Kidney glomerular epithelial cell (primary cell): ENCODE measurements at regions not wholly inside any gene's neighbourhood (a gene's known extent, or its start where the extent isn't known, plus 50 kb on each side); places are given as distances from the start of the nearest gene placed in this dataset.
"Not testable (repeated sequence)": the region's sequence is repeated elsewhere in the genome, so short reads cannot be mapped to it uniquely, and the experiment has no call there.

Experiments used
- DNase-seq: peaks from one replicate; lab custom pipeline; 2025; lab: John Stamatoyannopoulos, UW

GRCh38 chr5:122600924-122601323 is 174.0 kb upstream of the SNX2 start:
- no peak for DNase-seq

GRCh38 chr5:122602700-122603099 is 172.2 kb upstream of the SNX2 start:
- DNase-seq: no peak

DNA sequence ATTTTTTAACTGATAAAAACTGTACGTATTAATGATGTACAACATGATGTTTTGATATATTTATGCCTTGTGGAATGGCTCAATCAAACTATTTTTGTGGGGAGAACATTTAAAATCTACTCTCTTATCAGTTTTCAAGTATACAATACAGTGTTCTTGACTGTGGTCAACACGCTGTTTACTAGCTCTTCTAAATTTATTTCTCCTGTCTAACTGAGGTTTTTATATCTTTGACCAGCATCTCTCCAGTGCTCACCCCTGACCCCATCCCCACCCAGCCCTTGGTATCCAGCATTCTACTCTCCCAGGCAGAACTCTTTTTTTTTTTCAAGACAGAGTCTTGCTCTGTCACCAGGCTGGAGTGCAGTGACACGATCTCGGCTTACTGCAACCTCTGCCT is 169.6 kb upstream of the SNX2 start:
- DNase-seq: no peak

DNA sequence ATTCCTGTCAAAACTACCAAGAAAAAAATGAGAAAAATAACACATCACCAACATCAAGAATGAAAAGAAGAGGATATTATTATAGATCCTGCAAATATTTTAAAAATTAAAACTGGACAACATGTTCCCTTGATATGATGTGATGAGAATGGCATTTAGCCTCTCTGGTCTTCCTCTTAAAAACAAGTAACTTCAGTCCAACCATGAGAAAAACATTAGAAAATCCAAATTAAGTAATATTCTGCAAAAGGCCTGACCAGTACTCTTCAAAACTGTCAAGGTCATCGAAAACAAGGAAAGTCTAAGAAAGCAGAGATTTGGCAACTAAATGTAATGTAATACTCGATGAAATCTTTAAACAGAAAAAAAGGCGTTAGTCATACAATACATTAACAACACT is 167.1 kb upstream of the SNX2 start:
- no peak for DNase-seq

DNA sequence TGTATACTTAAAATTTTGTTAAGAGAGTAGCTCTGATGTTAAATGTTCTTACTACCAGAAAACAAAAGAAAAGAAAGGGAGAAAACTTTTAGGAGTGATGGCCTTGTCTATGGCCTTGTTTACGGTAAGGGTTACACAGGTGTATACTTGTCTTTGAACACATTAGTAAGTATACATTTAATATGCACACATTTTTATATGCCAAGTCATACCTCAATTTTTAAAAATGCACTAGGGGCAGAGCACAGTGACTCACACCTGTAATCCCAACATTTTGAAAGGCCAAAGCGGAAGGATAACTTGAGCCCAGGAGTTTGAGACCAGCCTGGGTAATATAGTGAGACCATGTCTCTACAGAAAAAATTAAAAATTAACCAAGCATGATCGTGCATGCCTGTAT is 166.7 kb upstream of the SNX2 start:
- DNase-seq: no peak

DNA sequence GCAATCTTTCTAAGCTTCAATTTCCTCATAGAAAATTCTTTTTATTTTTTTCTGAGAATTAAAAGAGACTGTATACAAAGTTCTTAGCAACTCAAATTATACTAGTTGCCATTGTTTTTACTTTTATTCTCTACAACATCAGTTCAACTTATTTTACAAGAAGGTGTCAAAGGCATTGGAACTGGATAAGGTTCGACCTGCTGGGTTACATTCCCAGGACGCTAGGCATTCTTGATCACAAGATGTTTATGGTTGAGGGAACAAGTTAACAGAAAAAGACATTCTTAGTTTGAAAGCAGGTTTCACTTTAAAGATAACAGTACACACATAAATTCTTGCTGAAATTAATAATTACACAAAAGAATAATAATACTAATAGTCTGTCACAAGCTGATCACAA is 163.5 kb upstream of the SNX2 start:
- DNase-seq: peak; percentile 53

- DNase-seq: no peak
Observed at GRCh38 chr5:122612901-122613300, 162.0 kb upstream of the SNX2 start.

GRCh38 chr5:122615146-122615545 is 159.7 kb upstream of the SNX2 start:
- DNase-seq: no peak

DNA sequence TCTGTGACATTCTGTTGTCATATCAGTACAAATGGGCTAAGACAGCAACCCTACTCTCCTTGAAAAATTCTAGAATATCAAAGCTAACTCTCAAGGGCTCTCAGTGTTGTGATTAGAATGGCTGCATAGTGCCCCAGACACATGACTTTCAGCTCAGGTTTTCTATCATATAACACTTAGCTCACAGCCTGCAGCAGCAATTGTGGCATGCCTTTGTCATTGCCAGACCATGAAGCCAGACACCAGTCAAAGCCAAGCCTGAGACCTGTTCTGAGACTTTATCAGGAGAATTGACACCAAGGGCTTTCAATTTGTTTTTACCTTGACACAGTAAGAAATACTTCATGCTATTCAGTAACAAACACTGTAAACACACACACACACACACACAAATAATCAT is 159.0 kb upstream of the SNX2 start:
- DNase-seq: no peak

DNA sequence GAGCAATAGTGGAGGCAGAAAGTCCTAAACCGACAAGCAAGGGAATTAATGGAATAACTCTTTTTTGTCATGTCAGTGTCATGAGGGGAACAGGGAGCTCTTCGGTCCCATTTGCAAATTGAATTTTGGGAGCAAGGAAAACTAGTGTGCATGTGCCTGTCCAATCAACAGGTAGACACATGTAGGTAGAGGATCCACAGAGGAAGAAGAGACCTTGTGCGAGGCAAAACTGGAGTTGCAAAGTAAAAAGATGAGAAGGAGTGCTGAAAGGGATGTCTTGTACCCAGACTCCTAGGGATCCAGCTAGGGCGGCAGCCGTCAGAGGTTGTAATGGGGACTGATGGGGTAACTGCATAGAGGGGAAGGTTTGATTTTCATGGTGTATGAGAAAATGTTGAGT is 156.8 kb upstream of the SNX2 start:
- not testable (repeated sequence) for DNase-seq

DNA sequence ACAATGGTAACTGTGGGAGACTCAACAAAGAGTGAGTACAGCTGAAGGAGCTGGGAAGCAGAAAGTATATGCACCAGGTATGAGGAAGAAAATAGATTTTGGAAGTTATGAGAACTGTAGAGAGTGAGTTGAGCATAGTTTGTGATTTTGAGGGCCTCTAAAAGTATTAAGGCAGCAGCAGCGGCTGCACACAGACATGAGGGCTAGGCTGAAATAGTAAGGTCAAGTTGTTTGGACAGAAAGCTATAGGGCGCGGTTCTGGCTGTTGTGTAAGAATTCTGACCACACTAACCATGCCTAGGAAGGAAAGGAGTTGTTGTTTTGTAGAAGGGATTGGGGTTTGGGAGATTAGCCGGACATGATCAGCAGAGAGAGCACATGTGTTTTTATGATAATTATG is 154.1 kb upstream of the SNX2 start:
- not testable (repeated sequence) for DNase-seq

DNA sequence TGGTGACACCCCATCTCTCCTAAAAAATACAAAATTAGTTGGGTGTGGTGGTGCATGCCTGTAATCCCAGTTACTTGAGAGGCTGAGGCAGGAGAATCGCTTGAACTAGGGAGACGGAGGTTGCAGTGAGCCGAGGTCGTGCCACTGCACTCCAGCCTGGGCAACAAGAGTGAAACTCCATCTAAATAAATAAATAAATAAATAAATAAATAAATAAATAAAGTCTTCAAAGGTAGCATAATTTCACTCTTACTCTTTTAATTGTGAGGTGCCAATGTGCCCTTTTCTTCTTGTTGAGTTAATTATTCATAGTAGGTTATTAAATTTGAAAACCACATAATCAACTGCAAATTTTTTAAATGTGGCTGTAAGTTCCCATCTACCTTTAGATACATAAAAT is 146.2 kb upstream of the SNX2 start:
- DNase-seq: not testable (repeated sequence)

DNA sequence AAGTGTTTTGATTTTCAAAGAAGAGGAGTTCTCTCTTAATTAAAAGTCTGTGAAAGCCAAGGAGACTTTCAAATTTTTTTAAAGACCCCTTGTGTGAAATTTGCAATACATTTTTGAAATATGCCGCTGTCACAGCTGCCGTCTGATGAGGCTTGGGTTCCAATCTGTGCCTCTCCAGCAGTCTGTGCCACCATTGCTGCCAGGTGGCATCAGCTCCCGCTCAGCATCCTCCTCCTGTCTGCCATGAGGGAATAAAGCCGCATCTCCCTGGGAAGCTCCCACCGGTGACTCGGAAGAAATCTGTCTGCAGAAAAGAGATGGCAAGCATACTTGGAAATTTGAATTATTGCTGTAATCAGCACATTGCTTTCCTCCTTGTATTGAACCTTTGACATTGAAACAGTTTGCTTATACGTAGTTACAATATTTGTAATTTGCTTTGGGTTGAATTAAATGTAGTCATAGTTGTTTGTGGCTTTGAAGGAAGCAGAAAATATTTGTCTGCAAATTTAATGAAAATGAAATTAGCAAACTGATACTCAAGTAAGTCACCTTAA is 145.7 kb upstream of the SNX2 start:
- DNase-seq: no peak

- no peak for DNase-seq
Observed at GRCh38 chr5:122638581-122638980, 136.3 kb upstream of the SNX2 start.

DNA sequence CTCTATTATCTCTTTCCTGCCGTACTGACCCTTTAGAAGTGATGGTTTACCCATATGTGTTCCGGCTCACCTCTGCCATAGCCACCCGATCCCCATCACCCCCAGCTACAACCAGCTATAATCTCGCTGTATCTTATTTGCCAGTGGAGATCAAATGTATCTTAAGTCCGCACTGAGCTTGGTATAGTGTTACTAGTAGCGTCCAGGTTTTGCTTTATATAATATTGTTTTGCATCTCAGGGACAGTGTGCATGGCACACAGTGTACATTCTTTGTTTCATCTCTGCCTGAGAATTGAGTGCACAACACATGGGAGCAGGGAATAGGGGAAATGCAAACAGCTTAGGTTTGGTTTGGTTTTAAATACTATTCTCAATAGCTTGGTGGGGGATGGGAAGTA is 135.8 kb upstream of the SNX2 start:
- DNase-seq: no peak

DNA sequence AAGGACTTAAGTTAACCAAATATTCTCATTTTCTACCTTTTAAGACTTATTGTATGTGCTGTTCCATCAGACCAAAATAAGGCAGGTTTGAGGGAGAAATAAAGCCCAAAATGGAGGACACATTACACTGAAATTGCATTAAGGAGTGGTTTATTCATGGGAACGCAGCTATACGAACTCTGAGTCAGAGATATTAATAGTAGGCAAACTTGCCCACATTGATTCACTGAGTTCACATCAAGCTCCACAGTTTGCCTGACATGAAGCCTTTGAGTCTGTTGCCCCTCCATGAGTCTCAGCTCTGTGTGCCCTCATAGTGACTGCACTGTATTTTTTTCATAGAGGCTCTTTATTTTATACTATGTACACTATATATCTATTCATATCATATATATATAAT is 135.0 kb upstream of the SNX2 start:
- DNase-seq: no peak

DNA sequence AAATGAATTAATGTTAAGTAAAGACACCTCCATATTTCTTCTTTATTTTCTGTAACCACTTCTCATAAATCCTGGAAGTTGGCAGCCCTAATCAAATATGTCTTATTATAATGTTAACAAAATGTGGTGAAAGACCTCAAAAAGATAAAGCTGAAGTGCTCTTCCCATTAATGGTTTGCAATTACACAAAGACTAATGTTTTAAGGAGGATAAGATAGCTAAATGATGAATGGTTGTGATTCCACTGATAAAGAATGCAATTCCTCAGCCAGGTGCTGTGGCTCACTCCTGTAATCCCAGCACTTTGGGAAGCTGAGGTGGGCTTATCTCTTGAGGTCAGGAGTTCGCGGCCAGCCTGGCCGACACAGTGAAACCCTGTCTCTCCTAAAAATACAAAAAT is 125.8 kb upstream of the SNX2 start:
- DNase-seq: no peak

DNA sequence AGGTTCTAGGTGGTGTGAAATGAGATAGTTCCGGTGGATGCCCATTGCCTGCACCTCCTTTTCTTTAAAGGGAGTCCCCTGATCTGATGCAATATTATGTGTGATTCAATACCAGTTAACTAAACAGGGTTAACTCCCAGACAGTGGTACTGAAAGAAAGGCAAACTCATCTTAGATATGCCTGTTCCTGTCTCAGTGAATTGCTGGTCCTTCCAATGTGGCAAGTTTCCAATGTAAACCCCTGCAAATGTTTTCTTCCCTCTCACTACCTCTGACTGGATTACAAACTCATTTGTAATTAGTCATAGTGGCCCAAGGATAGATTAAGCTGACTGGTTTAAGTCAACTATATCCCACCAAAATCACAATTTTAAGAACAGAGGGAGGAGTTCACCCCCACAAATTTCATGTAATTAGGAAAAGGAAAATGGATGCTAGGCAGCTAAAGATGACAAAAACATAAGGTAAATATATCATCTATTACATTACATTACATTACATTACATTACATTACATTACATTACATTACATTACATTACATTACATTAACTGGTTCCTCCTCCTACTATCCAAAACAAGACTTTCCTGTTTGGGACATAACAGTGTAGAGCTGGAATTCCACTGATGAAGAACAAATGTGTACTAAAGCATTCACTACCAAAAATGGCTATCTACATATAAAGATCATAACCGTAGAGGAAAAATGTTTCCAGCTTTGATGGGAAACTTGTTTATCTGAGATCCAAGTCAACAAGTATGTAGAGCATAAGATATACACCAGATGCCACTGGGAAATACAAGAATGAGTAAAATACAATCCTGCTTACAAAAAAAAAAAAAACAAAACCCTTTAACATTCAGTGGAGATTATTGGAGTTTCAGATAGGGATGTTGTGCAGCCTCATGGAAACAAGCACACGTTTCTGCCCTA is 121.5 kb upstream of the SNX2 start:
- DNase-seq: peak; percentile 61

DNA sequence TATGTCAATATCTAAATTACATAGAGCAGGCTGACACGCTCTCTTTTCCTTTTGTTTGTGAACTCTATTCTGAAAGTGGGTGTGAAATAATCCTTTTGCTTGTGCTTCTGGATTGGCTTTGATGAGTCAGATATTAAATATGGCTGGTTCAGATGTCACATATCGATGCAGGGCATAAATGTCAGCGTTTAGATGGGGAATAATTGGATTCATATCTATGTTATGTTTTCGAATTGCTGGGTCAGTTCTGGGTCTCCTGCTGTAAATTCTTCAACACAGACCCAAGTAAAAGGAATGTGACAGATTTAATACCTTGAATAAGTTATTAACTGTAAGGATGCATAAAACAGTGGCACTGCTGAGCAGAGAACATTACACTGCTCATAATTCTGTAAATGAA is 118.7 kb upstream of the SNX2 start:
- DNase-seq: no peak

DNA sequence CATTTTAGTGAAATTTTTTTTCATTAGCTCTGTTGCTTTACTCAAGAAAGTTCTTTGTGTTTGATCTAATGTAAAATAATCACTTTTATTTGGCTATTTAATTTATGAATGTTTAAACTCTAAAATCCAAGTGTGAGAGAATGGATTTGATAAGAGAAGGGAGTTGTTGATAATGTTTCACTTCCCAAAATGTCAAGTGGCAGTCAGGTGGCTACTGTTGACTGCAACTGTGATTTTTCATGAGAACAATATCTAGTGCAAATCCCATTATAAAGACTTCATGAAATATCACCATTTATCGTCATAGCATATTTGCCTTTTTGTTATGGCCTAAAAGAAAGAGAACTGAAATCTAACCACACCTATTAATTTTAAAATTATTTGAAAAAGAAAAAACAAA is 118.3 kb upstream of the SNX2 start:
- DNase-seq: no peak

GRCh38 chr5:122661496-122662180 is 113.2 kb upstream of the SNX2 start:
- no peak for DNase-seq

DNA sequence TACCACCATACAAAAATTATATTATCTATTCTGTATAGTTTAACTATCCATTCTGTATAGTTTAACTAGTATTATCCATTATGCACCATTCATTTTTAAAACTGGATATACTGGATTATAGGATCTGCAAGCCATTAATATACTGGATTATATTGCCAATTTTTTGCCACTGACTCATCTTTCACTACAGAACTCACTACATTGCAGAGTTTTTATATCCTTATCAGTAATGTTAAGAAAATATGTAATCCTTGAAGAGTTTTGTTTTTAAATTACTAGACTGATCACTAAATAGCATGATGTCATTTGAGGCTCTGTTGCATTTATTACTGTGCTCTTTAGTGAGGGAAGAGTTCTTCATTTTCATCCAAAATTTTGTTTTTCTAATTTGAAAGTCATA is 109.8 kb upstream of the SNX2 start:
- no peak for DNase-seq

GRCh38 chr5:122668552-122668951 is 106.3 kb upstream of the SNX2 start:
- DNase-seq: no peak
